SK-N-SH treated with all-trans-retinoic acid at 6 μM for 48 hours (cell line): ENCODE measurements at regions not wholly inside any gene's neighbourhood (a gene's known extent, or its start where the extent isn't known, plus 50 kb on each side); places are given as distances from the start of the nearest gene placed in this dataset.

Experiments used
- ATAC-seq: fragments of 200-7000 bp; cut with Tn5 transposase; 3 replicates; pipeline ENCODE4 v1.9.1; 2020; ENCODE audit warnings: mild to moderate bottlenecking, moderate library complexity
- ESRRG ChIP-seq: fragments of 250-450 bp; sonication (Bioruptor Pico); IDR thresholded peaks from 2 replicates; pipeline ENCODE4 v1.6.1; 2021; ENCODE audit warnings: mild to moderate bottlenecking
- ISL1 ChIP-seq: fragments of 250-450 bp; sonication (Bioruptor Pico); IDR thresholded peaks from 2 replicates; pipeline ENCODE4 v2.1.2; 2022; ENCODE audit warnings: mild to moderate bottlenecking, moderate library complexity
- OSR1 ChIP-seq: fragments of 250-450 bp; sonication (Bioruptor Pico); IDR thresholded peaks from 2 replicates; pipeline ENCODE4 v1.8.0; 2022; ENCODE audit warnings: moderate library complexity, mild to moderate bottlenecking, inconsistent platforms
- POU6F1 ChIP-seq: fragments of 250-450 bp; sonication (Bioruptor Pico); IDR thresholded peaks from 2 replicates; pipeline ENCODE4 v1.8.0; 2021; ENCODE audit warnings: low read depth, mild to moderate bottlenecking, moderate library complexity, borderline replicate concordance
- PPARA ChIP-seq: fragments of 250-450 bp; sonication (Bioruptor Pico); IDR thresholded peaks from 2 replicates; pipeline ENCODE4 v1.5.0; 2020; ENCODE audit warnings: mild to moderate bottlenecking, borderline replicate concordance
- SNAI2 ChIP-seq: fragments of 250-450 bp; sonication (Bioruptor Pico); IDR thresholded peaks from 2 replicates; pipeline ENCODE4 v1.5.0; 2020; ENCODE audit warnings: mild to moderate bottlenecking, moderate library complexity
- TCF4 ChIP-seq: fragments of 250-450 bp; sonication (Bioruptor Pico); IDR thresholded peaks from 2 replicates; pipeline ENCODE4 v1.8.0; 2021; ENCODE audit warnings: mild to moderate bottlenecking, moderate library complexity, borderline replicate concordance
- ZC3H10 ChIP-seq: fragments of 250-450 bp; sonication (Bioruptor Pico); IDR thresholded peaks from 2 replicates; pipeline ENCODE4 v1.5.1; 2021; ENCODE audit warnings: mild to moderate bottlenecking, moderate library complexity
- ZFP3 ChIP-seq: fragments of 250-450 bp; sonication (Bioruptor Pico); IDR thresholded peaks from 2 replicates; pipeline ENCODE4 v1.5.0; 2020; ENCODE audit warnings: mild to moderate bottlenecking, moderate library complexity
- ZFP30 ChIP-seq: fragments of 450-650 bp; formaldehyde crosslinking; IDR thresholded peaks from 2 replicates; pipeline ENCODE4 v1.5.0; 2022; ENCODE audit warnings: mild to moderate bottlenecking, moderate library complexity
- ZNF565 ChIP-seq: fragments of 450-650 bp; formaldehyde crosslinking; conservative IDR thresholded peaks from 2 replicates; pipeline ENCODE4 v1.5.0; 2020; ENCODE audit warnings: low read depth, mild to moderate bottlenecking, moderate library complexity
- ZNF70 ChIP-seq: fragments of 450-650 bp; formaldehyde crosslinking; IDR thresholded peaks from 2 replicates; pipeline ENCODE4 v1.5.0; 2020; ENCODE audit warnings: mild to moderate bottlenecking, moderate library complexity
- TF ChIP-seq, protein P1 (sequence below): fragments of 250-450 bp; sonication (Bioruptor Pico); IDR thresholded peaks from 2 replicates; pipeline ENCODE4 v1.5.0; 2020; ENCODE audit warnings: mild to moderate bottlenecking, moderate library complexity

- no peak for ATAC-seq
- TF ChIP-seq ZNF70 (CRISPR knock-in tag) (no peak), ZFP3 (no peak), ISL1 (no peak), ESRRG (CRISPR knock-in tag) (no peak)
Measured at GRCh38 chr15:101122266-101122665, 129.6 kb downstream of the CHSY1 start.

GRCh38 chr15:101121511-101122090 lies 130.2 kb downstream of the CHSY1 start:
- no peak; the same call in 1 of the 2 replicates for TF ChIP-seq ZNF70 (CRISPR knock-in tag)
- TF ChIP-seq, protein P1, sequence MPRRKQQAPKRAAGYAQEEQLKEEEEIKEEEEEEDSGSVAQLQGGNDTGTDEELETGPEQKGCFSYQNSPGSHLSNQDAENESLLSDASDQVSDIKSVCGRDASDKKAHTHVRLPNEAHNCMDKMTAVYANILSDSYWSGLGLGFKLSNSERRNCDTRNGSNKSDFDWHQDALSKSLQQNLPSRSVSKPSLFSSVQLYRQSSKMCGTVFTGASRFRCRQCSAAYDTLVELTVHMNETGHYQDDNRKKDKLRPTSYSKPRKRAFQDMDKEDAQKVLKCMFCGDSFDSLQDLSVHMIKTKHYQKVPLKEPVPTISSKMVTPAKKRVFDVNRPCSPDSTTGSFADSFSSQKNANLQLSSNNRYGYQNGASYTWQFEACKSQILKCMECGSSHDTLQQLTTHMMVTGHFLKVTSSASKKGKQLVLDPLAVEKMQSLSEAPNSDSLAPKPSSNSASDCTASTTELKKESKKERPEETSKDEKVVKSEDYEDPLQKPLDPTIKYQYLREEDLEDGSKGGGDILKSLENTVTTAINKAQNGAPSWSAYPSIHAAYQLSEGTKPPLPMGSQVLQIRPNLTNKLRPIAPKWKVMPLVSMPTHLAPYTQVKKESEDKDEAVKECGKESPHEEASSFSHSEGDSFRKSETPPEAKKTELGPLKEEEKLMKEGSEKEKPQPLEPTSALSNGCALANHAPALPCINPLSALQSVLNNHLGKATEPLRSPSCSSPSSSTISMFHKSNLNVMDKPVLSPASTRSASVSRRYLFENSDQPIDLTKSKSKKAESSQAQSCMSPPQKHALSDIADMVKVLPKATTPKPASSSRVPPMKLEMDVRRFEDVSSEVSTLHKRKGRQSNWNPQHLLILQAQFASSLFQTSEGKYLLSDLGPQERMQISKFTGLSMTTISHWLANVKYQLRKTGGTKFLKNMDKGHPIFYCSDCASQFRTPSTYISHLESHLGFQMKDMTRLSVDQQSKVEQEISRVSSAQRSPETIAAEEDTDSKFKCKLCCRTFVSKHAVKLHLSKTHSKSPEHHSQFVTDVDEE (CRISPR knock-in tag) = peak; percentile 50; the same call in 1 of the 2 replicates
- TF ChIP-seq SNAI2 (CRISPR knock-in tag) = 0 out of 2 replicates have a peak, but pooled peaks have one; percentile 26
- TF ChIP-seq ZNF565 = no peak
- no peak for TF ChIP-seq ZFP30 (CRISPR knock-in tag)
- no peak for TF ChIP-seq POU6F1 (CRISPR knock-in tag)
- no peak for TF ChIP-seq ESRRG (CRISPR knock-in tag)
- peak; percentile 89 for ATAC-seq

DNA sequence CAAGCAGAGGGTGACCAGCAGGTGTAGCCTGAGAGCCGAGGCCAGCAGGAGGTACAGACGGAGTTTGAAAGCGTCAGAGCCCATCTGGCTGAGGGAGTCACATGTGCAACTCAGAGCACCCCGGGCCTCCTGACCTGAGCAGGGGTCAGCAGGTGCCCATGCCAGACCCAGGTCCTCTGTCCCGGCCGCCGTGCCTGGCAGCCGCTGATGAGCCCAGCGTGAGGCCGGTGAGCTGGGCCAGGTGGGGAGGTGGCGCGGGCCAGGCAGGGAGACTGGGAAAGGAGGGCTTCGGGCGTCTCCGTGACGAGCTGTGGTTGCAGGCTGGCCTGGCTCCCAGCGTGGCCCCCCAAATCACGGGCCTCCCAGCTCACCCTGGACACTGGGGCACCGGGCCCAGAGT lies 130.9 kb downstream of the CHSY1 start:
- TF ChIP-seq OSR1 (CRISPR knock-in tag) (no peak), SNAI2 (CRISPR knock-in tag) (no peak)
- TF ChIP-seq, all 23 proteins: peak for 0

DNA sequence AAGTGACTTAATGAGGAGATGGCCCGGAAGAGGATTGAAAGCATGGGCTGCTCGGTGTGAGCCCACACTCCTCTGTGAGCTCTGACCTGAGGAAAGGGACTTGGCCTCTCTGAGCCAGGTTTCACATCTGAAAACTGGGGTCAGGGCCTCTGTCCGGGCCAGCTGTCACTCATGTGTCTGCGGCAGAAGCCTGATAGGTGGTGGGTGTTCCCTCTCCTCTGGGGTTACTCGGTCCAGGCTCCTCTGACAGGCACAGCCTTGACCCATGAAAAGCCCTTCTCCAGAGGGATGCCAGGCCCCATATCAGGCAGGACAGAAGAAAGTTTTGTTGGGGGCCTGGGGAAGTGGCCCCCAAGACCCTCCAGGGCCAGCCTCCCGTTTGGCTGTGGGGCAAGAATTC lies 131.4 kb downstream of the CHSY1 start:
- ATAC-seq = no peak

More for the DNA sequence above, 130.9 kb downstream of the CHSY1 start:
- no peak for ATAC-seq

More for the DNA sequence above, 131.4 kb downstream of the CHSY1 start:
- no peak for TF ChIP-seq ZC3H10 (CRISPR knock-in tag)
- TF ChIP-seq PPARA = no peak
- no peak for TF ChIP-seq TCF4
